ENCODE measurements at regions not wholly inside any gene's neighbourhood (a gene's known extent, or its start where the extent isn't known, plus 50 kb on each side); places are given as distances from the start of the nearest gene placed in this dataset.

DNA sequence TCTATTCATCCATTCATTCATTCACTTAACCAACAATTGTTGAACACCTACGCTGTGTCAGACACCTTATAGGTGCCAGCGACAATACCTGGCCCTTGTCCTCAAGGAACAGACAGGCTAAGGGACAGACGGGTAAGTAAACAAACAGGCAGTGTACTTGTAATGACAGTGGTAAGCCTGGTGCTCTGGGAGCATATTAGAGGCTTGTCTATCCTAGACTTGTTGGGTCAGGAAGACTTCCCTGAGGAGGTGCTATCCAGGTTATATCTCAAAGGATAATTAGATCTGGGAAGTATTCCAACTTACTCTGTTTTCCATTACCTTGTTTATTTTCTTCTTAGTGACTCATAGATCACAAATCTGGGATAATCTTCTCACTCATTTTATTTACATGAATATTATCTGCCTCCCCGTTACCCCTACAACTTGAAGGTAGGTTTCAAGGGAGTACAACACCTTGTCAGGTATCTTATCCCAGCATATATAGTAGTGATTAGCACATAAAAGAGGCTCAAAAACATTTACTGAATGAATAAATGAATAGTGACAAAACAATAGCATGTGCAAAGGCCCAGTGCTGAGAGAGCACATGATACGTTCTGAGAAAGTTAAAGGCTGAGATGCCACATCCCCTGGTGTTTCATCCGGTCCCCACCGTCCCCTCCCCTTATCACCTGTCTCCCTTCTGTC, 75.3 kb upstream of the NCAM1 start:
- Histone ChIP-seq H3K4me3 (no peak overlapping the region), H3K9me3 (no peaks in the 10 kb centered on the region), H3K4me1 (peaks cover 0 to 21% of the 10 kb centered on the region in 2 donors), H3K27ac (no peak overlapping the region), H3K36me3 (no peaks in the 10 kb centered on the region), H3K27me3 (no peaks in the 10 kb centered on the region)
- TF ChIP-seq, protein P1, sequence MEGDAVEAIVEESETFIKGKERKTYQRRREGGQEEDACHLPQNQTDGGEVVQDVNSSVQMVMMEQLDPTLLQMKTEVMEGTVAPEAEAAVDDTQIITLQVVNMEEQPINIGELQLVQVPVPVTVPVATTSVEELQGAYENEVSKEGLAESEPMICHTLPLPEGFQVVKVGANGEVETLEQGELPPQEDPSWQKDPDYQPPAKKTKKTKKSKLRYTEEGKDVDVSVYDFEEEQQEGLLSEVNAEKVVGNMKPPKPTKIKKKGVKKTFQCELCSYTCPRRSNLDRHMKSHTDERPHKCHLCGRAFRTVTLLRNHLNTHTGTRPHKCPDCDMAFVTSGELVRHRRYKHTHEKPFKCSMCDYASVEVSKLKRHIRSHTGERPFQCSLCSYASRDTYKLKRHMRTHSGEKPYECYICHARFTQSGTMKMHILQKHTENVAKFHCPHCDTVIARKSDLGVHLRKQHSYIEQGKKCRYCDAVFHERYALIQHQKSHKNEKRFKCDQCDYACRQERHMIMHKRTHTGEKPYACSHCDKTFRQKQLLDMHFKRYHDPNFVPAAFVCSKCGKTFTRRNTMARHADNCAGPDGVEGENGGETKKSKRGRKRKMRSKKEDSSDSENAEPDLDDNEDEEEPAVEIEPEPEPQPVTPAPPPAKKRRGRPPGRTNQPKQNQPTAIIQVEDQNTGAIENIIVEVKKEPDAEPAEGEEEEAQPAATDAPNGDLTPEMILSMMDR (IDR thresholded peaks at IDR 0.05) = no peak
- DNase-seq (ENCODE audit: low spot score in 2 of 2) = no peak
- intact Hi-C loops (cut with DNase I) = loop anchor here (2.0 kb wide), 1 partner anchor 75 kb away; the partner anchor contains the start of gene NCAM1

DNA sequence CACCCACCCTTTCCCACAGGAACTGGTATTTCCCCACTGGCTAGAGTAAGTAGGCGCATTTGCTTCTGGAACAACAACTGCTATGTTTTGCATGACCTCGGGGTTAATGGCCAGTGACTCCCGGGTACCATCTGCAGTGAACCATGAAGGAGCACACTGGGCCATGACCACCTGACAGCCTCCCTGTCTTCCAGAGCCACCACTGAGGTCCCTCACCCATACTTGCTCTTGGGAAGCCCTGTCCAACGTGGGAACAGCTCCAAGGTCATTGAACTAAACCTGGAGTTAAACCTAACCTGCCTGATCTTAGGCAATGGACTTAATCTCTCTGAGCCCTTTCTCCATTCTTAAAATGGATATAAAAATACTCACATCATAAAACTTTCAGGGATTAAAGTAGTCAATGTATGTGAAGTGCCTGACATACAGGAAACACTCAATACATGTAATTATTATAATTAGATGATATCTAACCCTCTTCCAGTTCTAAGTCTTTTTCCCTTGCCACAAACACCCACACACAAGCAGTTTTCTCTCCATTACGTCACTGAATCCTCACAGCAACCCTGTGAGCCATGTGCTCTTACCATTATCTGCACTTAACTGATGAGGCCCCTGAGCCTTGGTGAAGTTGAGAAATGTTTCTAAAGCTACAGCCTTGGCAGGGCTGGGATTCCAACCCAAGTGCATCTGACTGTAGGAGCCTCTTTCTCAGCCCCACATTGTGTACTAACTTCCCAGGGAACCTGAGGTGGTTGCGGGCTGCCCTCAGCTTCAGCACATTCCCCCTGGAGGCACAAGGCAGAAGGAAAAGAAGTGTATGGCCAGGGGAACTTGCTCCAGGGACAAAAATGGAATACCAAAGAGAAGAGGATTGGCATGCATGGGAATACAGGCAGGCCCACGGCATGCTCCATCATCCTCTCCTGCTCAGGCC, 74.5 kb upstream of the NCAM1 start:
- TF ChIP-seq, protein P1 (IDR thresholded peaks at IDR 0.05) = no peak

DNA sequence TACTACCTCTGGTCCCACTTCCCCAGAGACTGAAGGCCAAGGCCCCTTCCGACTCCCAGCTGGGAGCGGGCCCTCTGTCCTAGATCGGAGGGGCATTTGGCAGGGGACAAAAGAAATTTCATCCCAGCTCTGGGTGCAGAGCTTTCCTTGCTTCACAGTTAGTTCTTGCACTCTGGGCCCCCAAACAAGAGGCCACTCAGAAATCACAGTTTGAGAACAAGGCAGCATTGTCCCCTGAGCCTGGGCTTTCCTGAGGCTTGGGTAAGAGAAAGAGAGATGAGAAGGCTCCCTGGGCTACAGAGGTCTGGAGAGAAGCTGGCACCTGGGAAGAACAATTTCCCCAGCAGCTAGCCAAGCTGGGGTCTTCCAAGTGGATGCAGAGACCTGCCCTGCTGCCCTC, 71.8 kb upstream of the NCAM1 start:
- DNase-seq (ENCODE audit: low spot score in 2 of 2) = no peak
- intact Hi-C loops (cut with DNase I) = no loop called here
- TF ChIP-seq, protein P1 (IDR thresholded peaks at IDR 0.05) = no peak
- Histone ChIP-seq H3K36me3 (no peaks in the 10 kb centered on the region), H3K27me3 (no peaks in the 10 kb centered on the region), H3K4me3 (no peak overlapping the region), H3K4me1 (peaks cover 0 to 3% of the 10 kb centered on the region in 2 donors), H3K9me3 (no peaks in the 10 kb centered on the region), H3K27ac (no peak overlapping the region)

More for the DNA sequence above, 74.5 kb upstream of the NCAM1 start:
- Histone ChIP-seq H3K9me3 (no peaks in the 10 kb centered on the region), H3K27ac (no peak overlapping the region), H3K4me3 (no peak overlapping the region), H3K36me3 (no peaks in the 10 kb centered on the region), H3K4me1 (peaks cover 0 to 21% of the 10 kb centered on the region in 2 donors), H3K27me3 (no peaks in the 10 kb centered on the region)
- intact Hi-C loops (cut with DNase I) = no loop called here
- no peak for DNase-seq (ENCODE audit: low spot score in 2 of 2)

DNA sequence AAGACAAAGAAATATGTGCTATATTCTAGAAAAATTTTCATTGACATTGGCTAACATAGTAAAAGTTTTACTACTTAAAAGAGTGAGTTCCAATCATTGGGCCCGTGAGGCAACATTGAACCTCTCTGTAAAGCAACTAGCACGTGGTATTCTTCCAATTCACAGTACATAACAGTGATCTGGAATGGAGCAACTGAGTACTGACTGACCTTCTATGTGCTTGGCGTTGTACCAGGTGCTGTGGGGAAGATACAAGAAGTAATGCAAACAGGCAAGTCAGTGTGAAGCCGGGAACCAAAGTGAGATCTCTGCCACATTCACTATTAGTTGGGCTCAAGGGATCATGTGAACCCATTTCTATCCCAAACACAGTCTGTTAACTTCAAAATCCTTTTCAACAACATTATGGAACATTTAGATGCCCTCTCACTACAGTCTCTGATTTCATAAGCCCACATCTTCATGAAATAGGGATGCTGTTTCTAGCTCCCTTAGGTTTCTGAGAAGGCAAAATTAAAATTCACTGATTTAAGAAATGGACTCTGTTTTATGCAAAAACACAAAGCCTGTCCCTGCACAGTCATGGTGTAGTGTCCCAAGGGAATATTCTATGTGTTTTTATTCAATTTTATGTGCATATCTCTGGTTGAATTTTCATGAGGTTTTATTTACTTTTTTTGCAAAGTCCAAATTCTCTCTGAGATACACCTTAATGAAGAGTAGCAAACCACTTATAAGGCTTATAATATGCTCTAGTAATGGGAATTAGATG, 61.8 kb upstream of the NCAM1 start:
- intact Hi-C loops (cut with DNase I) = no loop called here
- no peak for DNase-seq (ENCODE audit: low spot score in 2 of 2)
- Histone ChIP-seq H3K27me3 (no peaks in the 10 kb centered on the region), H3K9me3 (no peaks in the 10 kb centered on the region), H3K4me3 (no peak overlapping the region), H3K27ac (no peak overlapping the region), H3K36me3 (no peaks in the 10 kb centered on the region), H3K4me1 (peaks cover 0 to 5% of the 10 kb centered on the region in 2 donors)
- TF ChIP-seq, protein P1 (IDR thresholded peaks at IDR 0.05) = no peak

DNA sequence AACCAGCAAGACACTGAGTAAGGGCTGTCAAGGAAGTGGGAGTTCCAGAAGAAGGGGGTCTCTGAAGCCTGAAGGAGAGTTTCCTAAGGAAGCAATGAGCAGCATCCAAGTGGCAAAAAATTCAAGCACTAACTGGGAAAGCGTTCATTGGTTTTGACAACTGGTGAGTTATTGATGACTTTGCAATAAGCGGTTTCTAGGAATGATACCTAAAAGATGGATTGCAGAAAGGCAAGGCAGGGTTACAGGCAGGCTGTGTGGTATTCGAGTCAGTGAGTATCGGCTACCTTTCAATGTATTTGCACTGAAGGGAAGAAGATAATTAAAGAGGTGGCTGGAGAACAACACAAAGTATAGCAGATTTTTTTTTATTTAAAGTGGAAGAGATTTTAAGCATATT, 59.3 kb upstream of the NCAM1 start:
- Histone ChIP-seq H3K9me3 (no peaks in the 10 kb centered on the region), H3K36me3 (no peaks in the 10 kb centered on the region), H3K27ac (no peak overlapping the region), H3K4me1 (peaks cover 0 to 5% of the 10 kb centered on the region in 2 donors), H3K4me3 (no peak overlapping the region), H3K27me3 (no peaks in the 10 kb centered on the region)
- intact Hi-C loops (cut with DNase I) = no loop called here
- no peak for DNase-seq (ENCODE audit: low spot score in 2 of 2)
- TF ChIP-seq, protein P1 (IDR thresholded peaks at IDR 0.05) = no peak
